Nephron (organoid): ENCODE measurements at regions not wholly inside any gene's neighbourhood (a gene's known extent, or its start where the extent isn't known, plus 50 kb on each side); places are given as distances from the start of the nearest gene placed in this dataset.
A peak's percentile ranks its signal among the peaks of the same experiment; 100 is the strongest.
"Not testable (repeated sequence)": the region's sequence is repeated elsewhere in the genome, so short reads cannot be mapped to it uniquely, and the experiment has no call there.

Source experiments
- H3K27ac Mint-ChIP-seq, 3 experiments: 2 replicates each; pipeline ENCODE4 v1.8.0; 2020; ENCODE audit warnings: mixed read lengths in 3 of 3, mild to moderate bottlenecking in 2 of 3, moderate library complexity in 1 of 3
- H3K27me3 Mint-ChIP-seq: 2 replicates; pipeline ENCODE4 v1.8.0; 2021; ENCODE audit warnings: low read depth, mild to moderate bottlenecking, moderate library complexity, mixed read lengths
- H3K36me3 Mint-ChIP-seq: 2 replicates; pipeline ENCODE4 v1.8.0; 2020; ENCODE audit warnings: low read depth, mixed read lengths
- H3K4me1 Mint-ChIP-seq: 2 replicates; pipeline ENCODE4 v1.8.0; 2020; ENCODE audit warnings: mixed read lengths
- H3K4me3 Mint-ChIP-seq, 3 experiments: 2 replicates each; pipeline ENCODE4 v1.8.0; 2020; ENCODE audit warnings: mild to moderate bottlenecking in 3 of 3, mixed read lengths in 3 of 3, moderate library complexity in 2 of 3
- H3K9me3 Mint-ChIP-seq: 2 replicates; pipeline ENCODE4 v1.8.0; 2020; ENCODE audit warnings: mixed read lengths
- TF ChIP-seq, protein P1 (sequence below), 3 experiments: fragments of 200-600 bp; sonication (generic); IDR thresholded peaks; one replicate each; pipeline ENCODE4 v1.5.0; 2021; ENCODE audit warnings: antibody characterized with exemption in 3 of 3; ENCODE audit not compliant: unreplicated experiment in 3 of 3

DNA sequence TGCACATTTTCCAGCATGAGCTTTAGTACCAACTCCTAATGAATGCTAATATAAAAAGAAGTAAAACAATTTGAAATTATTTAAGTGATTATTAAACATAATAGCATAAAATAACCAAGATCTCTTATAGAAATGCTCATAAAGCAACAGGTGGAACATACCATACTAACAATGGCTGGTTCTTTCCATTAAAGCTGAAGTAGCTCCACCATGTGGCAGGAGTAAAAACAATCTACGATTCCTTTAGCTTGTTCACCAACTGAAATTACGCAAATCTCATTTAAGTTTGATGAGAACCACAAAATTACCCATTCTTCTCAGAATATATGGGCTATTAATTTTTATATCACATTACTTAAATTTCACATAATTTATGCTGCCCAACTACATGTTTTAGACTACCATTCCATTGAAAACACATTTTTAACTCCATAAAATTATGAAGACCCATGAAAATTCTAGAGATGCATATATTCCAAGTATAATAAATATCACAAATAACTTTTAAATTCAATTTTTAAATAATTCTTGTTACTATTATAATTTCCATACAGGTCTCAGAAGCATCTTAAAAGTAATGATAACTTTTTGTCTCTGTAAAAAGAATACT lies 213.6 kb downstream of the DAD1 start:
- no peak overlapping the region for H3K4me3 Mint-ChIP-seq
- H3K9me3 Mint-ChIP-seq: no peaks in the 10 kb centered on the region
- H3K4me1 Mint-ChIP-seq: peaks cover 1% of the 10 kb centered on the region
- H3K27ac Mint-ChIP-seq: no peak overlapping the region
- H3K27me3 Mint-ChIP-seq: no peaks in the 10 kb centered on the region
- H3K36me3 Mint-ChIP-seq: no peaks in the 10 kb centered on the region
- TF ChIP-seq, protein P1, sequence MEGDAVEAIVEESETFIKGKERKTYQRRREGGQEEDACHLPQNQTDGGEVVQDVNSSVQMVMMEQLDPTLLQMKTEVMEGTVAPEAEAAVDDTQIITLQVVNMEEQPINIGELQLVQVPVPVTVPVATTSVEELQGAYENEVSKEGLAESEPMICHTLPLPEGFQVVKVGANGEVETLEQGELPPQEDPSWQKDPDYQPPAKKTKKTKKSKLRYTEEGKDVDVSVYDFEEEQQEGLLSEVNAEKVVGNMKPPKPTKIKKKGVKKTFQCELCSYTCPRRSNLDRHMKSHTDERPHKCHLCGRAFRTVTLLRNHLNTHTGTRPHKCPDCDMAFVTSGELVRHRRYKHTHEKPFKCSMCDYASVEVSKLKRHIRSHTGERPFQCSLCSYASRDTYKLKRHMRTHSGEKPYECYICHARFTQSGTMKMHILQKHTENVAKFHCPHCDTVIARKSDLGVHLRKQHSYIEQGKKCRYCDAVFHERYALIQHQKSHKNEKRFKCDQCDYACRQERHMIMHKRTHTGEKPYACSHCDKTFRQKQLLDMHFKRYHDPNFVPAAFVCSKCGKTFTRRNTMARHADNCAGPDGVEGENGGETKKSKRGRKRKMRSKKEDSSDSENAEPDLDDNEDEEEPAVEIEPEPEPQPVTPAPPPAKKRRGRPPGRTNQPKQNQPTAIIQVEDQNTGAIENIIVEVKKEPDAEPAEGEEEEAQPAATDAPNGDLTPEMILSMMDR (IDR thresholded peaks at IDR 0.05; ENCODE audit: unreplicated experiment in 3 of 3): peak; percentile 66 to 84 (median 67)

DNA sequence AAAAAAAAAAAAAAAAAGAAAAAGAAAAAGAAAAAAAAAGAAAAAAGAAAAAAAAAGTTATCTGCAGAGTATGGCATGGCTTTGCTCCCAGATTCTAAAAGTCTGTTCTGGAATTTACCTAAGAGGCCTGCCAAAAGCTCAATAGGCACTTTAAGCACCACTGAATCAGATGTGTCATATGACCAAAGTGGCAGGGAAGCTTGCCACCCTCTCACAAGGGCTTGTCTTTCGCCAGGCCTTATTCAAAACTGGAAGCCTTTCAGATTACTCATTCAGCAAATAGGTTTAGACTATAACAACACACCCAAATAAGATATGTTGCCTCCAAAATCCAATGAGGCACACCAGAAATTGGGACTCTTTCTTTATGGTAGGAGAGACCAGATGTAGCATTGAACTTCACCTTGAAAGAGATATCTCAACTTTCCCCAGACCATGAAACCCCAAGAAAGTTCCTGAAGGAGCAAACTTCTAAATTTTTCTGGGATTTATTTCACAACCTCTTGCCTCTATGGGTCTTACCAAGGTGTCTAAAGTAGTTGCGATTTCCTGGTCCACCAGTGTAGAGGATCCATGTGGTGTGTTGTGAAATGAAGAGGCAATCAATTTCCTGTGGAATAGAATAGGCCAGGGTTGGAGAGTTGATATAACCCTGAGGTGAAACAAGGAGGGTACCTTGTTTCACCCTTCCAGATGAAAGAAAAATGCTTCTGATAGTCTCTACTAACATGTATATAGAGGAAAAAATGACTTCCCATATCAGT lies 218.8 kb downstream of the DAD1 start:
- peaks cover 6% of the 10 kb centered on the region for H3K9me3 Mint-ChIP-seq
- no peak overlapping the region for H3K27ac Mint-ChIP-seq
- TF ChIP-seq, protein P1 (IDR thresholded peaks at IDR 0.05; ENCODE audit: unreplicated experiment in 3 of 3): no peak
- H3K4me1 Mint-ChIP-seq: no peaks in the 10 kb centered on the region
- H3K27me3 Mint-ChIP-seq: peaks cover 6% of the 10 kb centered on the region
- H3K36me3 Mint-ChIP-seq: no peaks in the 10 kb centered on the region
- H3K4me3 Mint-ChIP-seq: no peak overlapping the region

DNA sequence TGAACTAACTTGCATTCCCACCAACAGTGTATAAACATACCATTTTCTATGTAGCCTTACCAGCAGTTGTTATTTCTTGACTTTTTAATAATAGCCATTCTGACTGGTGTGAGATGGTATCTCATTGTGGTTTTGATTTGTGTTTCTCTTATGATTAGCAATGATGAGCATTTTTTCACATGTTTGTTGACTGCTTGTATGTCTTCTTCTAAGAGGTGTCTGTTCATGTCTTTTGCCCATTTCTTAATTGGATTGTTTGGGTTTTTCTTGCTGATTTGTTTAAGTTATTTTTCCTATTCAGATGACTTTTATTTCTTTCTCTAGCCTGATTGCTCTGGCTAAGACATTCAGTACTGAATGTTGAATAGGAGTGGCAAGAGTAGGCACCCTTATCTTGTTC lies 230.3 kb downstream of the DAD1 start:
- Mint-ChIP-seq H3K9me3 (peaks cover 25% of the 10 kb centered on the region), H3K4me3 (no peak overlapping the region), H3K36me3 (no peaks in the 10 kb centered on the region), H3K27me3 (peaks cover 3% of the 10 kb centered on the region), H3K27ac (no peak overlapping the region), H3K4me1 (no peaks in the 10 kb centered on the region)
- TF ChIP-seq, protein P1 (IDR thresholded peaks at IDR 0.05; ENCODE audit: unreplicated experiment in 3 of 3): no peak

DNA sequence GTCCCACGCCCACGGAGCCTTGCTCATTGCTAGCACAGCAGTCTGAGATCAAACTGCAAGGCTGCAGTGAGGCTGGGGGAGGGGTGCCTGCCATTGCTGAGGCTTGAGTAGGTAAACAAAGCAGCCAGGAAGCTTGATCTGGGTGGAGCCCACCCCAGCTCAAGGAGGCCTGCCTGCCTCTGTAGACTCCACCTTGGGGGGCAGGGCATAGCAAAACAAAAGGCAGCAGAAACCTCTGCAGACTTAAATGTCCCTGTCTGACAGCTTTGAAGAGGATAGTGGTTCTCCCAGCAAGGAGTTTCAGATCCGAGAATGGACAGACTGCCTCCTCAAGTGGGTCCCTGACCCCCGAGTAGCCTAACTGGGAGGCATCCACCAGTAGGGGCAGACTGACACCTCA lies 239.7 kb downstream of the DAD1 start:
- H3K27ac Mint-ChIP-seq, H3K4me3 Mint-ChIP-seq, H3K4me1 Mint-ChIP-seq, H3K36me3 Mint-ChIP-seq, H3K27me3 Mint-ChIP-seq: not testable (repeated sequence)
- peaks cover 44% of the 10 kb centered on the region for H3K9me3 Mint-ChIP-seq

DNA sequence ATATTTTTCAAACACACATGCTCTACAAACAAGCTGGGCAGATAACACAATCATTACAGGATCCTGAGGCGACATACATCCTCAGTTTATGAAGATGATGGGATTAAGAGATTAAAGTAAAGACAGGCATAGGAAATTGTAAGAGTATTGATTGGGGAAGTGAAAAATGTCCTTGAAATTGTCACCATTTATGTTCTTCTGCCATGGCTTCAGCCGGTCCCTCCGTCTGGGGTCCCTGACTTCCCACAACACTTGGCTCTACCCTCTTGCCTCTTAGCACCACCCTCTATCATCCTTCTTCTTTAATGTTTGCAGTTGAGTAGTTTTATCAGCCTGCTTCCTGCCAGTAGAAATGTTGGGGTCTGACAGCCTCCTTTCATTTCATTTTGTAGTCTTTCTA lies 244.4 kb downstream of the DAD1 start:
- Mint-ChIP-seq H3K4me3 (no peak overlapping the region), H3K9me3 (peaks cover 41% of the 10 kb centered on the region), H3K36me3 (peaks cover 4% of the 10 kb centered on the region), H3K4me1 (peaks cover 11% of the 10 kb centered on the region), H3K27me3 (no peaks in the 10 kb centered on the region), H3K27ac (no peak overlapping the region)
- TF ChIP-seq, protein P1 (IDR thresholded peaks at IDR 0.05; ENCODE audit: unreplicated experiment in 3 of 3): no peak

DNA sequence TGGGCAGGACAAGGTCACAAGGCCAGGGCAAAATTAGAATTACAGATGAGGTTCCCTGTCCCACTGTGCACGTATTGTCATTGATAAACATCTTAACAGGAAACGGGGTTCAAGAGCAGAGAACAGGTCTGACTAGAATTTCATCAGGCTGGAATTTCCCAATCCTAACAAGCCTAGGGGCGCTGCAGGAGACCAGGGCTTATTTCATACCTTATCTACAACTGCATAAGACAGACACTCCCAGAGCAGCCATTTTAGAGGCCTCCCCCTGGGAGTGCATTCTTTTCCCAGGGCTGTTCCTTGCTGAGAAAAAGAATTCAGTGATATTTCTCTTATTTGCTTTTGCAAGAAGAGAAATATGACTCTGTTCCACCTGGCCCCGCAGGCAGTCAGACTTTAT lies 244.8 kb downstream of the DAD1 start:
- not testable (repeated sequence) for H3K27ac Mint-ChIP-seq, H3K4me3 Mint-ChIP-seq, H3K27me3 Mint-ChIP-seq, H3K36me3 Mint-ChIP-seq
- Mint-ChIP-seq H3K4me1 (peaks cover 15% of the 10 kb centered on the region), H3K9me3 (peaks cover 41% of the 10 kb centered on the region)

DNA sequence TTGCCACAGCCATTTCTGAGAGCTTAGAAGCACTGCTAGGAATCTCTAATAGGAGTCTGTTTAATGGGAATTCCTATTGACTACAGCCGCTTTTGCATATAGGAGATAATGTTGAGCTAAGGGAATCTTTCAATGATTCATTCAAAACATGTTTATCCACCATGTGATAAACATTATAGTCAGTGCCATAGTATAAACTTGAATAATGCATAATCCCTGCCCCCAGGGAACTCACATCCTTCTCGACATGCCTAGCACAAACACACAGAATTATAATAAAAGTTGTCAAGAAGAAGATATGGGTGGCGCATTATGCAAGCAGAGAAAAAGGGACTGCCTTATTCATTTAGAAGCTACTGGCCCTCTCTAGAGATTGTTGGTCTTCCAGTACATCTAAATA lies 248.0 kb downstream of the DAD1 start:
- H3K27ac Mint-ChIP-seq: no peak overlapping the region
- H3K4me1 Mint-ChIP-seq: peaks cover 36% of the 10 kb centered on the region
- no peak overlapping the region for H3K4me3 Mint-ChIP-seq
- TF ChIP-seq, protein P1 (IDR thresholded peaks at IDR 0.05; ENCODE audit: unreplicated experiment in 3 of 3): no peak
- peaks cover 4% of the 10 kb centered on the region for H3K27me3 Mint-ChIP-seq
- H3K36me3 Mint-ChIP-seq: peaks cover 4% of the 10 kb centered on the region
- peaks cover 27% of the 10 kb centered on the region for H3K9me3 Mint-ChIP-seq
